IPS-18c (cell line): ENCODE measurements at regions not wholly inside any gene's neighbourhood (a gene's known extent, or its start where the extent isn't known, plus 50 kb on each side); places are given as distances from the start of the nearest gene placed in this dataset.
A peak's percentile ranks its signal among the peaks of the same experiment; 100 is the strongest.

Source experiments
- H3K4me3 ChIP-seq: 2 replicates; pipeline ENCODE4 v1.7.0; 2013; ENCODE audit warnings: low read depth, mild to moderate bottlenecking, low read length, moderate library complexity; ENCODE audit not compliant: insufficient read depth
- H3K9me3 ChIP-seq: one replicate; pipeline ENCODE4 v1.6.1; 2013; ENCODE audit warnings: mild to moderate bottlenecking, low read length, moderate library complexity; ENCODE audit not compliant: control insufficient read depth, insufficient read depth

- Histone ChIP-seq H3K4me3 (no peak overlapping the region), H3K9me3 (peaks cover 2% of the 10 kb centered on the region)
Measured at GRCh38 chr2:6518361-6518760, 347.3 kb downstream of the CMPK2 start.

GRCh38 chr2:6523476-6523875 lies 342.2 kb downstream of the CMPK2 start:
- Histone ChIP-seq H3K9me3 (peaks cover 2% of the 10 kb centered on the region), H3K4me3 (no peak overlapping the region)

- no peak overlapping the region for H3K4me3 ChIP-seq
Measured at GRCh38 chr2:6524691-6525474, 340.8 kb downstream of the CMPK2 start.

GRCh38 chr2:6525475-6525964 lies 340.2 kb downstream of the CMPK2 start:
- no peak overlapping the region for H3K4me3 ChIP-seq
- H3K9me3 ChIP-seq, result no peaks in the 10 kb centered on the region

More at GRCh38 chr2:6524691-6525474, 340.8 kb downstream of the CMPK2 start:
- H3K9me3 ChIP-seq, result peaks cover 2% of the 10 kb centered on the region

- no peak overlapping the region for H3K4me3 ChIP-seq
- H3K9me3 ChIP-seq, result no peaks in the 10 kb centered on the region
Measured at GRCh38 chr2:6526093-6526824, 339.4 kb downstream of the CMPK2 start.

GRCh38 chr2:6531304-6531703 lies 334.4 kb downstream of the CMPK2 start:
- Histone ChIP-seq H3K4me3 (no peak overlapping the region), H3K9me3 (no peaks in the 10 kb centered on the region)

- peak overlapping the region; percentile 9; the same call in 1 of the 2 replicates for H3K4me3 ChIP-seq
- no peaks in the 10 kb centered on the region for H3K9me3 ChIP-seq
Measured at GRCh38 chr2:6535572-6535971, 330.1 kb downstream of the CMPK2 start.

- H3K9me3 ChIP-seq, result no peaks in the 10 kb centered on the region
- no peak overlapping the region for H3K4me3 ChIP-seq
Measured at GRCh38 chr2:6538607-6539006, 327.1 kb downstream of the CMPK2 start.

GRCh38 chr2:6545336-6545735 lies 320.4 kb downstream of the CMPK2 start:
- no peaks in the 10 kb centered on the region for H3K9me3 ChIP-seq
- H3K4me3 ChIP-seq, result no peak overlapping the region

- Histone ChIP-seq H3K4me3 (no peak overlapping the region), H3K9me3 (no peaks in the 10 kb centered on the region)
Measured at GRCh38 chr2:6545795-6546194, 319.9 kb downstream of the CMPK2 start.

GRCh38 chr2:6554466-6554865 lies 311.2 kb downstream of the CMPK2 start:
- no peaks in the 10 kb centered on the region for H3K9me3 ChIP-seq

GRCh38 chr2:6556755-6557154 lies 309.0 kb downstream of the CMPK2 start:
- H3K9me3 ChIP-seq, result no peaks in the 10 kb centered on the region
- no peak overlapping the region for H3K4me3 ChIP-seq

More at GRCh38 chr2:6554466-6554865, 311.2 kb downstream of the CMPK2 start:
- no peak overlapping the region for H3K4me3 ChIP-seq

- H3K4me3 ChIP-seq, result no peak overlapping the region
- no peaks in the 10 kb centered on the region for H3K9me3 ChIP-seq
Measured at GRCh38 chr2:6557737-6558136, 308.0 kb downstream of the CMPK2 start.

GRCh38 chr2:6562771-6563170 lies 302.9 kb downstream of the CMPK2 start:
- H3K4me3 ChIP-seq, result no peak overlapping the region
- H3K9me3 ChIP-seq, result no peaks in the 10 kb centered on the region

GRCh38 chr2:6564326-6564725 lies 301.4 kb downstream of the CMPK2 start:
- H3K9me3 ChIP-seq, result peaks cover 2% of the 10 kb centered on the region

GRCh38 chr2:6574121-6574520 lies 291.6 kb downstream of the CMPK2 start:
- Histone ChIP-seq H3K4me3 (no peak overlapping the region), H3K9me3 (no peaks in the 10 kb centered on the region)

More at GRCh38 chr2:6564326-6564725, 301.4 kb downstream of the CMPK2 start:
- no peak overlapping the region for H3K4me3 ChIP-seq

- Histone ChIP-seq H3K9me3 (no peaks in the 10 kb centered on the region), H3K4me3 (no peak overlapping the region)
Measured at GRCh38 chr2:6576302-6576701, 289.4 kb downstream of the CMPK2 start.

GRCh38 chr2:6577960-6578359 lies 287.7 kb downstream of the CMPK2 start:
- H3K4me3 ChIP-seq, result no peak overlapping the region
- H3K9me3 ChIP-seq, result no peaks in the 10 kb centered on the region
